ENCODE measurements at regions not wholly inside any gene's neighbourhood (a gene's known extent, or its start where the extent isn't known, plus 50 kb on each side); places are given as distances from the start of the nearest gene placed in this dataset.
"Not testable (repeated sequence)": the region's sequence is repeated elsewhere in the genome, so short reads cannot be mapped to it uniquely, and the experiment has no call there.

DNA sequence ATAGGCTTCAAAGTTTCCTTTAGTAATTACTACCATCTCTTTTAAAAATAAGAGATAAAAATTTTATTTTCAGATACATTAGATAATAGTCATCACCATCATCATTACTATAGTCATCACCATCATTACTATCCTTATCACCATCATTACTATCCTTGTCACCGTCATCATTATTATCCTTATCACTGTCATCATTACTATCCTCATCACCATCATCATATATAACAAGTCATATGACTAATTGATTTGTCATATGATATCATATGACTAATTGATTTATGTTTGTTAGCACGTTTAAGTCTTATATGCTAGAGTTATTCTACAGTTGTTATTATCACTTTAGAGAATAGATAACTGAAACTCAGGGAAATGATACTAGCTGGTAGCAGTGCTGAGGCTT lies 382.1 kb upstream of the CDH18 start:
- no peak for DNase-seq

DNA sequence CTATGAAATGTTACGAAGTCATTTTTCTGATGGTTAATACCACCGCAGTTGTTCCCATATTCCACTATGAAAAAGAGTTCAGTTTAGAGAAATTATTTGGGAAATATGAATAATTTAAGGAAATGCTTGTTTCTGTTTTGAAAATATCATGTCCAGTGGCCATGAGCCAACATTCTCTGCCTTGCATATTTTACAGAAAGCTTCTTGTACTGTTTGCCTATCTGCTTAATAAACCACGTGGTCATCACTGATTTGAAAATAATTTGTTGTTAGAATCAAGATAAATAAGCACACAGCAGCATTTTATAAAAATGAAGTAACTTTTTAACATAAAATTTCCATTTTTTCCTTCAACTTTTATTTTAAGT lies 381.5 kb upstream of the CDH18 start:
- no peak for DNase-seq

DNA sequence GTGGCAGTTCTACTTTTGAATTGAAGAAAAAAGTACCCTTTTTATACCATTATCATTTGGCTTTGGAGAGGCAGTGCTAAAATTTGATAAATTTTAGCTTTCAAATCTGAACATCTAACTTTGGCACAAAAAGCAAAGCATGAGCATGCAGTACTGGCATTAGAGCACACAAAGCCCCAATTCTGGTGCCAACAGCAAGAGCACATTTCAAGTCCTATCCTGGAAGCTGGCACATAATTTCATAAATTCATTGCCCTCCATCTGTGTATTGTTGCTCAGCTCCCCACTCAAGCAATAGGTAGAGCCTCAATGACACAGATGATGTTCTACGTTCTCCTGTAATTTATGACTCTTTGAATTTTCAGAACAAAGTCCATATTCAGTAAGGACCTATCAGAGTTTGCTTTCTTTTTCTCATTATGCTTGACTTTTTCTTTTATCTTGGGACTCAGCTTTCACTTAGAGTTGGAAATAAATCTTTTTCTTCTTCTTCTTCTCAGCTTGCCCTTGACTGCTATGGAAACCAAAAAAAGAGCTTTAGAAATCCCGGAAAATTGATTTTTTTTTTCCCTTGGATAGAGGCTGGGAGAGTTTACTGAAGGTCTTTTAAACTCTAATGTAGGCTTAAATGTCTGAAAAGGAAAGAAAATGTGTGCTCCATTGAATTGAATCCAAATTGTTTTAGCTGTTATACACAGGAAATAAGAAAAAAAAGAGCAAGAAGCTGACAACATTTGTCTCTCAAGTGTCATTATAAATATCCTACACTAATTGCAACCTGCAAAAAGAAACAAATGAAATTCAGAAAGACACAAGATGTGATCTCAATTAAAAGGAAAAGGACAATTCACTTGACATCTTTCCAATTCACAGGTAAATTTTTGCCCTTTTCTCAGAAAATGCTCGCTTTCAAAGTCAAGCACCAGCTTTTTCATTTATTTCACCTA lies 380.8 kb upstream of the CDH18 start:
- DNase-seq: no peak

DNA sequence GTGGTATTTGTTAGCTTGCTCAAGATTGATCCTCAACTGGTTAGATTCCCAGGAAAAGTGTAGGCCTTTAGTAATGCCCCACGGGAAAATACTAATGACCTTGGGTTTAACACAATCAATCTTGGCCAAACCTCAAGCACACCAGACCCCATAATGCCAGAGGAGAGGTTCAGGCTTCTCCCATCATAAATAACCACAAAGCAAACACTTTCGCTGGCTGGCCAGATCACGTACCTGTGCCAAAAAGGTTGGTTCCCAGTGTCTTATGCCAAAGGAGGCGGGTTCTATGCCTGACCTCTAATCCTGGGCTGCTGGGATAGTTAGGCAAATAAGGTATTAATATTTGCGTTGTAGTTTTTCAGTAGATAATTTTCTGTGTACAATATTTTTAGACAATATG lies 379.2 kb upstream of the CDH18 start:
- DNase-seq: no peak

DNA sequence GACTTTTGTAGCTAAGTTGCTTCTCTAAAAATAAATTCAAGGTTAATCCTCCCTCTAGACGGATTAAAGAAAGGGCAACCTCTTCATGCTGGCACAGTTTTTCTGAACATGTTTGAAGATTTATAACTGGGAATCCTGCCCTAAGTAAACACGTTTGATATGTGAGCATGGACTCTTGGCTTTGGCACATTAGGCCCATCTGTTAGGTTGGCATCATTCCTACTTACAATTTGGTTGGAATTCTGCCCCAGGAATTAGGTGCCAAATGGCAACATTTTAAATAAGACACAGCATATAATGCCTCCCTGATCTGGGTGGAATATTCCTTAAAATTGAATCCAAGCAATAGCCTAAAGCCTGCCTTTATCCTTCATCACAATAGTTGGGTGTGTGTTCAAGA lies 372.3 kb upstream of the CDH18 start:
- DNase-seq: peak; percentile 98 to 99

DNA sequence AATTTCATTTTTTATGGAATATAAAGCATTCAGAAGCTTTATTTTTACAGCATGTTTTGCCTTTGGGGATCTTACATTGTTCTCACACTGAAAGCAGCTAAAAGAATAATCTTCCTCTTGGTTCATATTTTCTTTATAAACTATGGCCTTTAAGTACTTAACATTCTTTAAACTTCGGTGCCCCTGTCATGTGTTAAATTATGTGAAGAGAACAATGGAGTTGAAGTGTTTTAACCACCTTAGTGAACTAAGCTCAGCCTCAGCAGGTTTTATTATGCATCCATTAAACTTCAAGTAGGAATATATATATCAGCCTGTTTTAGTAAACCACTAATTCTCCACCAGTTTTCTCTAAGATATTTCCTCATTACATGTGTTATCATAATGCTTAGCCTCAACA lies 371.4 kb upstream of the CDH18 start:
- peak; percentile 15 to 58 for DNase-seq

DNA sequence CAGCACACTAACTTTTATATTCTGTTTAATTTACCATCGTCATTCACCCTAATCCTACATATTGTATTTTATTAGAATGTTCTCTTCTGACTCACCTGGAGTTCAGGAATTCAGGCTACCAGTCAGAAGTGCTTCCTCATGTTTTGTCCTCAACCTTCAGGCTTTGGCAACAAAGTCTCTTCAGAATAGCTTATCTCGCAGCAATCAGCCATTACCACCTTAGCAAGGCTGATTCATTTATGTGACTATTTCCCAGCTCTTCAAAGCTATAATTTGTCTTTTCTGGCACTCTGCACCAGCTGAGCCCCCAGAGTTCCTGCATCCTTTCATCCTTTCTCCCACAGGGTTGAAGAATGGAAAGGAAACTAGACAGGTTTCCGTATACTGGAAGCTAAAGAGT lies 365.5 kb upstream of the CDH18 start:
- DNase-seq: no peak

DNA sequence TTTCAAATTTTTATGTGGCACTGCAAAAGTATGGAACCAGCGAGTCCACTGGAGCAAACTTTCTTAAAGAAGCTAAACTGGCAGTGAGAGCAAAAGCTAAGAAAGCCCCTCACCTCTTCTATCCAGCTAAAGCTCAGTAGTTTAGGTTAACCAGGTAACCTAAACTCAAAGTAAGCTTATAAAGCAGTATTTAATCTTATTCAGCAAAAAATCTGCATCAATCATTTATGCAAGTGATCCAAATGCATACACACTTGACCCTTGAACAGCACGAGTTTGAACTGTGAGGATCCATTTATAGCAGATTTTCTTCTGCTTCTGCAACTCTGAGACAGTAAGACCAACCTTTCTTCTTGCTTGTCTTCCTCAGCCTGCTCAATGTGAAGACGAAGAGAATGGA lies 363.8 kb upstream of the CDH18 start:
- no peak for DNase-seq

DNA sequence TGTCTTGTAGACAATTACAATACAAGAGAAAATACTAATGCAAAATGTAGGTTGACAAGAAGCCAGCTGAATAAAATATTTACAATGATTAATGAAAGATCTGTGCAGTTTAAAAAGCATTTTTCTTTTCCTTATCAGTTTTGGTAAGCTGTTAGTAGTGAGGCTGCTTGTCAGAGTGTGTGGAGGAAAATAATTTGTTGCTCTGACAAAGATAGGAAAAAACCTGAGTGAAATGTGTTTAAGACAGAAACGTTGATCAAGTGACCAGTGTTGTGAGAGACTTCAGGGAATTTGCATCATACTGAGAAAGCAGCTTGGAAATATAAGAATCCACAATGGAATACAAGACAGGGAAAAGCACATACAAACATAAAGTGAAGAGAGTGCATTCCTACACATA lies 360.3 kb upstream of the CDH18 start:
- no peak for DNase-seq

DNA sequence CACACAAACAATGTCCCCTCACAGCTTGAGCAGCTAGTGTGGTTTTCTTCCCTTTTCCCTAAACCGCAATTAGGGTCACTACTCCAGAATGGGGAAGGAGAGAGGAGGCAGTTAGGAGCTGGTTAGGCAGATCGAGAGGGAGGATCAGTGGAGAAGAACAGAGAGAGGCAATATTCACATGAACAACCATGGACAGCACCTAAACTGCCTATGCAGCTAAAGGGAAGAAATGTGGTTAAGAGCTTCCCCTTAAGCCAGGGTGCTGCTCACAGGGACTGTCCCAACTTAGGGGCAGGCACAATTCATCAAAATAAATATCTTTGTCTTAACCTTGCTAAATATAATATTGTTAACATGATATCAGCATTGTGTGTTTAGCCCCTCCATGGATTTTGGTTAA lies 359.3 kb upstream of the CDH18 start:
- DNase-seq: no peak

DNA sequence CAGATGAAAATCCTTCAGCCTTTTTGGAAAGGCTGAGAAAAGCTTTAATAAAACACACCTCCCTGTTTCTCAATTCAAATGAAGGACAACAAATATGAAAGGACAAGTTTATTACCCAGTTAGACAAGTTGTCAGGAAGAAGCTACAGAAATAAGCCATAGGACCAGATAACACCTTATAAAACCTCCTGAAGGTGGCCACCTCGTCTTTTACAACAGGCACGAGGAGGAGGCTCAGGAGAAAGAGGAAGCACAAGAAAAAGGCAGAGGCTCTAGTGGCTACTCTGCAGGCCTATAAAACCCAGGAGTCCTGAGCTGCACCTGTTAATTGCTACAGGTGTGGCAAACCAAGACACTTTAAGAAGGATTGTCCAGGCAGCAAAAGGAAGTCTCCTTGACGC lies 352.1 kb upstream of the CDH18 start:
- DNase-seq: no peak

DNA sequence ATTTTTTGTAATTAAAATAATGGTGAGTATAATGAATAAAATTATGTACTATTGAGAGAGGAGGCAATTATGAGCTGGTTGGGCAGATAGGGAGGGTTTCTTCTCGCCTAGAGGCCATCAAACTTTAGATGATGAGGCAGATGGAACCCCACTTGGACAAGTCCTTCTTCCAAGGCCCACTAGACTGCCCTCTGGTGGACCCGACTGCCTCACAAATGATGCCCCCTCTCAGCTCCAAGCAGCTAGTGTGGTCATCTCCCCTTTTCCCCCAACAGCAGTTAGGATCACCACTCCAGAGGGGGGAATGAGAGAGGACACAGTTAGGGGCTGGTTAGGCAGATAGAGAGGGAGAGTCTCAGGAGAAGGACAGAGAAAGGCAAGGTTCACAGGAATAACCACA lies 348.0 kb upstream of the CDH18 start:
- no peak for DNase-seq

DNA sequence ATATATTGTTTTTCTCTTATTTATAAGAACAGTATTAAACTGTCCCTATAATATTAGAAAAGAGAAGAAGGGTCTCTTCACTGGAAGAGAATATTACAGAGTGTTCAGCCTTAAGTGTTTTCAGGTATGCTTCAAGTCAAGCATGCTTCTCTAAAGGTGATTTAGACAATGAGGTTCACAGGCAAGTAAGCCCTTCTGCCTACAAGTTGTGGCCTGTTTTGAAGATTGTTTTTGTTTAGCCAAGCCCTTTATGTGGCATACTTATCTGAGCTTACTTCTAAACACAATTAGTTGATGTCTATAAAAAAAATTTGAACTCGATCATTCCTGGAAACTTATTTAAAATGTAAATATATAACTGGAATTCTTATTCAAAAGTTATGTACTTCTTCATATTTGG lies 343.8 kb upstream of the CDH18 start:
- no peak for DNase-seq

DNA sequence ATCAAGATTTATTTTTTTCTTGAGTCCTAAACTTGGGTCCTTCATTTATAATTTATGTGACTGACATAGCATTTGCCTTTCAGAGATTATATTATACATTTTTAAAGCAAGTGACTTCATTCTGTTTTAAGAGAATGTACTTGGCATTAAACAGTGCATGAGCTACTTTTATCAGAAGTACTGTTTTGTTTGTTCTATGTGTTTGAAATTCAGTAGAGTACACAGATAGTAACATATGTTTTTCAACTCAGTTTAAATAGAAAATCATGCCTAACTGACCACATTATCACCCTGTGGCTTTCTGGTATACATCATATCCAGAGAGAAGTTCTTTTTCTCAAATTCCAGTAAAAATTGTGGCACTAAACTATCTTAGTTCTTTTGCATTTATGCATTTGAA lies 335.3 kb upstream of the CDH18 start:
- DNase-seq: no peak

DNA sequence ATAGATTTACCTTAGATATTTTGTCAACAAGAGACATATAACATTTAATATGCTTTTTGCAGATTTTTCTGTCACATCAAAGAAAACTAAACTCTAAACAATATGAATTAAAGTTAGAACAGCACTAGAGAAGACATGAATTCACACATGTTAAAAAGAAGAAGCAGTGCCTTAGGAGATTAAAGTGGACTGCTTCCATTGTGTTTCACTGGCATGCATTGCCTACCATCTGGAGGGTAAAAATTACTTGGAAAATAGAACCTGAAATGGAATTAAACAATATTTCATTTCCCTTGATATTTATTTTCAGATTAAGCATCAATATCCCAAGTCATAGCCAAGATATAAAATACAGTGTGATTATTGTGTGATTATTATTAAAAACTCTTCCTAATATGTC lies 319.4 kb upstream of the CDH18 start:
- no peak for DNase-seq

DNA sequence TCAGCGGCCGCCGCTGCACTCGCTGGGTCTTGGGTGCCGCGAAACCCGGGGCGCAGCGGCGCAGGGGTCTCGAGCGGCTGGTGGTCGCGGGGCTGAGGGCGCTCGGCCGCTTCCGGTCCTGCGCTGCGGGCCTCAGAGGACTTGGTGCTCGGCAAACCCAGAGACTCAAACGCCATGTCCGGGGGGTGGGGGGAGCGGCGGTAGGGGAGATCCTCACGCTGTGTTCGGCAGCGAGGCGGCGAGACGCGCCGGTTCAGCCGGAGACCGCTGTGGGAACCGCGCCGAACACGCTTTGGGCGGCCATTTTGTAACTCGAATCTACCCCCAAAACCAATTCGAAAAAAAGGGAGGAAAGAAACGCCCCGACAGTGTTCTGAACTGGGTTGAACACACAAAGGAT lies 317.5 kb upstream of the CDH18 start:
- no peak for DNase-seq

DNA sequence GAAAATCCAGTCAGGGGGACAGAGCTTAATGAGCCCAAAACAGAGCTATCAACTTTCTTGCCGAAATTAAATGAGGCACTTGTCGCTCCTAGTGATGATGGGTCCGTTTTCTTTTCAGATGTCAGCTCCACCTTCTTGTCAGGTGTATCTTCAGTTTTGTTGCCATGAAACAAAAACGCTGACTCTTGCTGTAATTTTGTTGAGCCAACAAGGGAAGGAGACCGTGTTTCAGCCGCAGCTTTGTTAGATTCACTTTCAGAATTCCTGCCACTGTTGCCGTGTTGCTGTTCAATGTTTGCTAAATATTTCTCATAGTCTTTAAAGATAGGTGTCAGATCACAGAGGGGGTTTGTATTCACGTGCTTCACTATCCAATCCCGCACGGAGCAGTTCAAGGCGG lies 316.6 kb upstream of the CDH18 start:
- not testable (repeated sequence) for DNase-seq

DNA sequence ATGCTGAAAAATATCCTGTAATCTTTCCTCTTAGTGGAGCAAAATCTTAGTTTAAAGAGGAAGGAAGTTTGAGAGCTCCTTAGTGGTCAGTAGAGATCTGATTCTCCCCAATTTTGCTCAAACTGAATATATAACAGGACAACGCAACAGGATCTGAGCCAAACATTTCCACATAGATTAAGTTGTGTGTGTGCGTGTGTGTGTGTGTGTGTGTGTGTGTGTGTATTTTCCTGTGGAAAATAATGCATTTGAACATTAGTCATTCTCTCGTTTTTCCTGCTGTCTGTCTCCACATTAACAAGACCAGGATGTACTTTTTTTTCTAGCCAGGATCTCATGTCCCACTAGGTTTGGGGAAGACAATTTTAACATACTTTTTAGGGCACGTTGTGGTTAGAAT lies 312.1 kb upstream of the CDH18 start:
- DNase-seq: no peak

DNA sequence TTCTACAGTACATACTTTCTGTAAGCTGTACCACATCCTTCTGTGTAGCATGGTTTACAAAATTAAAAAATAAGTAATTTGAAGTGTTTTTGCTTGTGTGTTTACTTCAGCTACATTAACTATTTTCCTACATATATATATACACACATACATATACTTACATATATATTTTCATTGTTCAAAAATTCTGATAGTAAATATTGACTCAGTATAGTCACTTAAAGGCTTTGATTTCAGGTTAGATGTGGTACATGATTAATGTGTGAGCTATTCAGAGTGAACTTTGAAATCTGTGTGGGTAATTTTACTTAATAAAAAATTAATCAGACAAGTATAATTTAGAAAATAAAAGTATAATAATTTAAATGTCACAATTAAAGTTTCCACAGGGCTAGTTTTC lies 306.7 kb upstream of the CDH18 start:
- DNase-seq: no peak

DNA sequence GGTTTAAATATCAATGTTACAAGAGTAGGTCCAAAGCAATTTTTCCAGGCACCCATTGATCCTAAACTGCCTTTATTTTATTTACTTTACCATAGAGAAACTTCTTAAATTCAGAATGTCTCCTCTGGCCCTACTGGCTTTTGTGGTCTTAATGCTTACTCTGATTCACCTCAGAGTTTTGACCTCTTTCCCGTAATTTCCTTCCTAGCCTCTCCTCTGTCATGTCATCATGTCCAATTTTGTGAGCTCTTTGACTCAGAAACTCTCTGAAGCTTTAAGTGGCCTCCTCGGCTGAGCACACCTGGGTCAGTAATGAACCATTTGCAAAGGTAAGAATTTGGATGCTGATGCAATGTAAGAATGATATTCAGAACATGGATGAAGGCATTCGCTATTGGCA lies 303.8 kb upstream of the CDH18 start:
- no peak for DNase-seq

DNA sequence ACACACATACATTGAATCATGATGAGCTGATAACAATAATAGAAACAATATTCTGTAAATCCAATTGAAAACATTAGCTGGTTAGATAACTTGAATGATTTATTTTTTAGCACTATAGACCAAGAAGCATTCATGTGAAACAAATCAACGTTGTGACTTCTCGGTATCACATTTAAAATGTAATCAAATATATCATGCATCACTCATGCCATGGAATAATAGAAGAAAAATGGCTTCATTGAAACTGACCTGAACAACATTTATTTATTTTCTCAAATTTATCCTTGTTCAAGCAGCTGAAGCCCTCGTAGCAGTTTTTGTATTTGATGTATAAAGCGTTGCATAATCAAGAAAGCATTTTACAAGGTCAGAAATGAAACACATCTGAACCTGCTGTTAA lies 299.6 kb upstream of the CDH18 start:
- DNase-seq: no peak

DNA sequence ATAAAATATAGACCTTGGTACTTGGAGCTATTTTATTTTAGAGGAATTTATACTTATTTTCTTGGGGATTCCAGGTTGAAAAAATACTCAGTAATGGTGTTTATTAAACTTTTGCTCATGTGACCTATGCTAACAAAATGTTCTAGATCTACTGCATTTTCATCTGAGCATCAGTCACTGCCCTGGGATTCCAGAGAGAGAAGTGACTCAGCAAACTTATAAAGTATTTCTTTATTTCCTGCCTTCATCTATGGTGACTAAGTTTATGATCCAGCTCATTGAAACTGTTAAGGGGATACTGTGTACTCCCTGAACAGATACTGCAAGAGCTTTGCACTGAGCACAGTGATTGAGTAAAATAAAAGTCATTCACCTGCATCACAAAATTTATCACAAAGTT lies 298.5 kb upstream of the CDH18 start:
- no peak for DNase-seq

DNA sequence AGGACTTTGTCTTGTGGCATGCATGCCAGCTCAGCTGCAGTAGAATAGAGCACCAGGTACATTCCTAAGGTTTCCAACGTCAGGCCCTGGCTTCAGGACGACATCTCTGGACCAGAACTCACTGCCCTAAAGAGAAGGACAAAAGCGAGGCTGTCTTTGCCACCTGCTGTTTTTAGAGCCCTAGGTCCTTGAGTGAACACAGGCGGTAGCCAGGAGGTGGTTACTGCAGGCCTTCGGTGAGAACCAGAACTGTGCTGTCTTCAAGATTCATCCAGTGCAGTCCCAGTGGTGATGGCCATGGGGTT lies 288.9 kb upstream of the CDH18 start:
- DNase-seq: no peak

DNA sequence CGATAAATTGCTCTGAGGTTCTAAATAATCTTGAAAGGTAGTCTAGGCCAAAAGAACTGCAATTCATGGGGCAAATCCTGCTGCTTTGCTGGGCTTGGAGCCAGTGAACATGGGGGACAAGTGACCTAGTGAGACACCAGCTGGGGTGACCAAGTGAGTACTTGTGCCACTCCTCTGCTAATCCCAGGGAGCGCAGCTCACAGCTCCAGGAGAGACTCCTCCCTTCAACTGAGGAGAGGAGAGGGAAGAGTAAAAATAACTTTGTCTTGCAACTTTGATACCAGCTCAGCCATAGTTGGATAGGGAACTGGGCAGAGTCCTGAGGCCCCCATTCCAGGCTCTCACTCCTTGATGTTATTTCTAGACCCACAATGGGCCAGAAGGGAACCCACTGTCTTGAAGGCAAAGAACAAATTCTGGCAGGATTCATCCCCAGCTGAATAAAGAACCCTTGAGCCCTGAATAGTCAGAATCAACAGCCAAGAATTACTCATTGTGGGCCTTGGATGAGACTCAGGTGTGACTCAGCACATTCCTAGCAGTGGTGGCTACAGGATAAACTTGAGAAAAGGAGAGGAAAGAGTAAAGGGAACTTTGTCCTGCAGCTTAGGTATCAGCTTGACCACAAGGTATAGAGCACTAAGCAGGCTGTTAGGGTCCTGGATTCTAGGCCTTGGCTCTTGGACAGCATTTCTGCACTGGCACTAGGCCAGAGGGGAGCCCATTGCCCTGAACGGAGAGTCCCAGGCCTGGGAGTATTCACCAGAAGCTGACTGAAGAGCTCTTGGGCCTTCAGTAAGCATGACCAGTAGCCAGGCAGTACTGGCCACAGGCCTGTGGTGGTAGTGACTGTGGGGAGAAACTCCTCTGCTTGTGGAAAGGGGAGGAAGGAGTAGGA lies 288.3 kb upstream of the CDH18 start:
- DNase-seq: no peak

All from NCI-H524 (cell line).